ENCODE measurements at regions not wholly inside any gene's neighbourhood (a gene's known extent, or its start where the extent isn't known, plus 50 kb on each side); places are given as distances from the start of the nearest gene placed in this dataset.

DNA sequence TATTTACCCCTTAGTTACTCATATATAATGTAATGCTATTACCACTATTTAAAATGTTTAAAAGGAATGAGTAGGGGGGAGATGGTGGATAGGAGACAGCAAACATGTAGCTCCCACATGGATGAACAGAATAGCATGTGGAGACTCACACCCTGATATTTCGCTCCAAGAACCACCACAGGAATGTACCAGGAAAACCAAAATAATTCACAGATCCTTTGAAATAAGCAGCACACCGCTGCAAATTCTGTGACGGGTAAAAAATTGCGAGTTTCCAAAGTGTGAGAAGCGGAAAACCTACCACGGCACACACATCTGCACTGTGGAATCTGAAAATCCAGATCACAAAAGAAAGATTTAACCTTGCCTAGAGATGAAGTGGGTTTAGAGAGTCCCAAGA is 428.2 kb downstream of the TLL1 start:
- Histone ChIP-seq H3K4me3 (ENCODE audit: extremely low read depth, insufficient read depth, low read length, poor library complexity, severe bottlenecking) (no peak overlapping the region), H3K4me1 (ENCODE audit: control insufficient read depth, insufficient read depth, low read length, poor library complexity, severe bottlenecking) (no peaks in the 10 kb centered on the region), H3K36me3 (ENCODE audit: control insufficient read depth, insufficient read depth, low read length) (no peaks in the 10 kb centered on the region), H3K9me3 (ENCODE audit: control insufficient read depth, low read length) (no peaks in the 10 kb centered on the region), H3K27ac (ENCODE audit: low read depth, low read length, severe bottlenecking) (no peak overlapping the region)
- WGBS, 2 experiments (ENCODE audit: insufficient coverage in 2 of 2): 93 to 96% methylated on average over 4 to 6 of the region's 6 CpGs

DNA sequence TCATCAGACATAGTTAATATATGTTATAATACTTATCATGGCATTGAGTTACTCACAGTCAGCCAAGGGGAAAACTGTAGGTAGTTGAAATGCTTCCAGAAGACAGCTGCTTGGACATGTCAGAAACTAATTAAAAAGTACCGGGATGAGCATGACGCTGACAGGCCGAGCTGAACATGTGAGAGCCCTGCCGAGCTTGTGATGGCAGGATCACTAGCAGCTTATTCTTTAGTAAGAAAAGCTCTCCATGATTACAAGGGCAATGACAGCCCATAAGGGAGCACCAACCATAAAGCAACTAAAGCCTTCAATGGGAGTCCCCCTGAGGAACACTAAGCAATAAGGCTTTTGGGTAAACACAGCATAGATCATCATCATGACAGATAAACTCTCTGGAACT is 435.6 kb downstream of the TLL1 start:
- Histone ChIP-seq H3K4me3 (ENCODE audit: extremely low read depth, insufficient read depth, low read length, poor library complexity, severe bottlenecking) (no peak overlapping the region), H3K4me1 (ENCODE audit: control insufficient read depth, insufficient read depth, low read length, poor library complexity, severe bottlenecking) (peaks cover 11% of the 10 kb centered on the region), H3K27ac (ENCODE audit: low read depth, low read length, severe bottlenecking) (no peak overlapping the region), H3K36me3 (ENCODE audit: control insufficient read depth, insufficient read depth, low read length) (no peaks in the 10 kb centered on the region), H3K9me3 (ENCODE audit: control insufficient read depth, low read length) (no peaks in the 10 kb centered on the region)
- 93 to 100% methylated on average over 3 to 4 of the region's 4 CpGs for WGBS, 2 experiments (ENCODE audit: insufficient coverage in 2 of 2)

DNA sequence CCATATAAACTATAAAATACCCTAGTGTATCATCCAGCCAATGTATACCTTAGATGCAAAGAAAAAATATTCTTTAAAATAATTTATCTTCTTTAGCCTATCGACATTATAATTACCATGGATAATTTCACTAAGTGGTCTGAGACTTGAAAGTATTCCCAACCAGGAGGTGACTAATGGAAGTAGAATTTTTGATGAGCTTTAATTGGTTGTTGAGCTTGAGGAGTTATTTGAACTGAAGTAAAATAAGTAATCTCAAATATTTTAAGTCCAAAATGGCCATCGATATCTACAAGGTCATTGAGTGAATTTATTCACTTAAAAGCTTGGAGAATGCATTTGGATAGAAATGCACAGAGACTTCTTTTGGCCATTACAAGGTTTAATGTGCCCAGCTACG is 436.2 kb downstream of the TLL1 start:
- H3K36me3 ChIP-seq (ENCODE audit: control insufficient read depth, insufficient read depth, low read length): no peaks in the 10 kb centered on the region
- H3K4me1 ChIP-seq (ENCODE audit: control insufficient read depth, insufficient read depth, low read length, poor library complexity, severe bottlenecking): peaks cover 11% of the 10 kb centered on the region
- H3K4me3 ChIP-seq (ENCODE audit: extremely low read depth, insufficient read depth, low read length, poor library complexity, severe bottlenecking): no peak overlapping the region
- H3K9me3 ChIP-seq (ENCODE audit: control insufficient read depth, low read length): no peaks in the 10 kb centered on the region
- no peak overlapping the region for H3K27ac ChIP-seq (ENCODE audit: low read depth, low read length, severe bottlenecking)
- 93 to 100% methylated on average over 1 to 2 of the region's 3 CpGs for WGBS, 2 experiments (ENCODE audit: insufficient coverage in 2 of 2)

DNA sequence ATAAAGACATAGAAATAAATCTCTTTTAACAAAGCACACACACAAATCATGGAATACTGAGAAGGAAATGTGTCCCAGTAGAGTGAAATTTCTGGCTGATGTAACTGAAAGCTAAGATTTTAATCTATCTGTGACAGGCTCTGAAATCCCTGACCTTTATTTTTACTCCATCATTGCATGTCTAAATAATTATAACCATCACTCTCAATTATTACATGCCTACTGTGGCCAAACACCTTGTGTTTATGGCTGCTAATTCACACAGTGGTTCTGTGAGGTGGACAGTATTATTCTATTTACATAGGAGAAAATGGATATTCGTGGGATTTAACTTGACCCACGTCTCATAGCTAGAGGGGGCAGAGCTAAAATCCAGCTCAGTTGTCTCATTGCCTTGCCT is 438.1 kb downstream of the TLL1 start:
- H3K9me3 ChIP-seq (ENCODE audit: control insufficient read depth, low read length): no peaks in the 10 kb centered on the region
- 80 to 93% methylated on average over 1 to 2 of the region's 2 CpGs for WGBS, 2 experiments (ENCODE audit: insufficient coverage in 2 of 2)
- H3K4me3 ChIP-seq (ENCODE audit: extremely low read depth, insufficient read depth, low read length, poor library complexity, severe bottlenecking): no peak overlapping the region
- H3K4me1 ChIP-seq (ENCODE audit: control insufficient read depth, insufficient read depth, low read length, poor library complexity, severe bottlenecking): peaks cover 11% of the 10 kb centered on the region
- H3K27ac ChIP-seq (ENCODE audit: low read depth, low read length, severe bottlenecking): no peak overlapping the region
- H3K36me3 ChIP-seq (ENCODE audit: control insufficient read depth, insufficient read depth, low read length): no peaks in the 10 kb centered on the region

DNA sequence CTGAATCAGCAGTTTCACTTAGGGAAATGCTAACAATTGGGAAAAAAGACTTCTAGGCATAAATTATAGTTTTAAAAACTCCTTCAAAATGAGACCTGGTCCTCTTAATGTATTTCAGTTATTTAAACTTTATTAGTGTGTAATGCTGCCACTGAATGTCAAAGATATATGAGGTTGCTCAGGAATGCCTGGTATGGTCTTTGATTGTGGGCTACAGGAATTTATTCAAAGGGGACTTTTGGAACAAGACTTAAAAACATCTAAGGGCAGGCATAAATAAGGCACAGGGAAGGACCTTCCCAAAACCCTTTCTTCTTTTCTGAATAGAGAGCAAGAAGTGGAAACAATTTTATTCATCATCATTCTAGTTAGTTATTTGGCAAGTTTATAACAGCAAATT is 439.1 kb downstream of the TLL1 start:
- Histone ChIP-seq H3K9me3 (ENCODE audit: control insufficient read depth, low read length) (no peaks in the 10 kb centered on the region), H3K4me3 (ENCODE audit: extremely low read depth, insufficient read depth, low read length, poor library complexity, severe bottlenecking) (no peak overlapping the region), H3K36me3 (ENCODE audit: control insufficient read depth, insufficient read depth, low read length) (no peaks in the 10 kb centered on the region), H3K27ac (ENCODE audit: low read depth, low read length, severe bottlenecking) (no peak overlapping the region), H3K4me1 (ENCODE audit: control insufficient read depth, insufficient read depth, low read length, poor library complexity, severe bottlenecking) (peaks cover 11% of the 10 kb centered on the region)

DNA sequence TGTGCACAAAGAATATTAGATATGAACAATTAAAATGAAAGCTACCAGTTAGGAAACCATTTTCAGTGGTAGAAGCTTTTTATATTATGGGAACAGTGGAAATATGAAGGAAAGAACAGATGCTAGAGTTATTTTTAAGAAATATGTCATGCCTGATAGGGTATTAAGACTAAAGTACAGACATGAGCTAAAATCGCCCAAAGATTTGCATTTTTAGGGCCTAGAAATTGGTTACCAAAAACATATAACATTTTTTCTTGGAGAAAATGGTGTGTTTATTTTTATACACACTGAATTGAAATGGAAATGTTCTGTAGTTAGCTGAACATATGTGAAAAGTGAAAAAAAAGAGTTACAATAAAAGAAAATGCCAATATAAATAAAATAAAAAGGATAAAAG is 441.9 kb downstream of the TLL1 start:
- Histone ChIP-seq H3K4me1 (ENCODE audit: control insufficient read depth, insufficient read depth, low read length, poor library complexity, severe bottlenecking) (peaks cover 11% of the 10 kb centered on the region), H3K36me3 (ENCODE audit: control insufficient read depth, insufficient read depth, low read length) (no peaks in the 10 kb centered on the region), H3K4me3 (ENCODE audit: extremely low read depth, insufficient read depth, low read length, poor library complexity, severe bottlenecking) (no peak overlapping the region), H3K27ac (ENCODE audit: low read depth, low read length, severe bottlenecking) (no peak overlapping the region), H3K9me3 (ENCODE audit: control insufficient read depth, low read length) (no peaks in the 10 kb centered on the region)
- no CpG with 5 or more reads among the region's 1 CpG for WGBS, 2 experiments (ENCODE audit: insufficient coverage in 2 of 2)

DNA sequence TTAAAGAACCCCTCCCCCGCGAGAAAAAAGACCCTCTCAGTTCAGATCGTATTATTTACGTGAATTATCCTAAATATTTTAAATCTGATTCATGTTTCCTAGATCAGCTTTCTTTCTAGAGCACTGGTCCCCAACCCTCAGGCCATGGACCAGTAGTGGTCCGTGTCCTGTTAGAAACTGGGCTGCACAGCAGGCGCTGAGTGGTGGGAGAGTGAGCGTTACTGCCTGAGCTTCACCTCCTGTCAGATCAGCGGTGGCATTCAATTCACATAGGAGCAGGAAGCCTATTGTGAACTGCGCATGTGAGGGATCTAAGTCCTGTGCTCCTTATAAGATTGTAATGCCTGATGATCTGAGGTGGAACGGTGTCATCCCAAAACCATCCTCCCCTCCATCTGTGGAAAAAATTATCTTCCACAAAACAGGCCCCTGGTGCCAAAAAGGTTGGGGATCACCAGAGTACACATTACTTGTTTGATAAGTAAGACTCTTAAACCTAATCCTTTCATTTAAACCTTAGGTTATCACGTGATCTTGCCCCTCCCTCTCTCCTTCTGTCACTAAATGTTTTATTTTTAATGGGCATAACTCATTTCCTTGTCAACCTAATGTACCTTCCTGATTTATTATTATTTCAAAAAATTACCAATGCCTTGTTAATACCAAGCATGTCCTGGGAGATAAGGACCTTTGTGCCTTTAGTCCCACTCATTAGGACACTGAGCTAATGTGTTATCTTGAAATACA is 442.9 kb downstream of the TLL1 start:
- Histone ChIP-seq H3K27ac (ENCODE audit: low read depth, low read length, severe bottlenecking) (no peak overlapping the region), H3K9me3 (ENCODE audit: control insufficient read depth, low read length) (no peaks in the 10 kb centered on the region), H3K36me3 (ENCODE audit: control insufficient read depth, insufficient read depth, low read length) (no peaks in the 10 kb centered on the region), H3K4me1 (ENCODE audit: control insufficient read depth, insufficient read depth, low read length, poor library complexity, severe bottlenecking) (peaks cover 11% of the 10 kb centered on the region), H3K4me3 (ENCODE audit: extremely low read depth, insufficient read depth, low read length, poor library complexity, severe bottlenecking) (no peak overlapping the region)
- WGBS, 2 experiments (ENCODE audit: insufficient coverage in 2 of 2): 87 to 92% methylated on average over 6 to 8 of the region's 11 CpGs

DNA sequence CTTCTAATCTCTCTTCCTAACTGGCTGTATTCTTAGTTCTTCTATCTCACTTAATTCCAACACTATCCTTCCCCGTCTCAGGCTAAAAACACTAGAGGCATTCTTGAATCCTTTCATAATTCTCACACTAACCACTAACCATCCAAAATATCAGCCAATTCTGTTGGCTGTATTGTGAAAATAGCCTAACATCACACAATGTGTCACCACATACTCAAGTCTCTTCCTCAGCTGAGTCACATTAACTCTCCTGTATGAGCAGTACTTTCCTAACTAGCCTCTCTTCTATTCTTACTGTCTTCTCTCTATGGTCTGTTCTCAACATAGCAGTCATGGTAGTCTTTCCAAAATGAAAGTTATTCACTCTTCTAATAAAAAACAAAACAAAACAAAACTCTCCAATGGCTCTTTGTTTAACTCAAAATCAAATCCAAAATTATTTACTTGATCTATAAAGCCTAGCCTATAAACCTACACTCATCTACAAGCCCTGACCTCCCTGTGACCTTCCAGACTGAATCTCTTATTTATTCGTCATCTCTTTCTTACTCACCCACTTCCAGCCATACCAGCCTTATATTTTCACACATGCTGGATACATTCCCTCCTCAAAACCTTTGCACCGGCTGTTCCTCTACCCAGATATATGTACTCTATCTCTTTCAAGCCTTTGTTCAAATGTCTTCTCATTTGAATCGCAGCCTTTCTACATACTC is 445.9 kb downstream of the TLL1 start:
- no peak overlapping the region for H3K27ac ChIP-seq (ENCODE audit: low read depth, low read length, severe bottlenecking)
- no peak overlapping the region for H3K4me3 ChIP-seq (ENCODE audit: extremely low read depth, insufficient read depth, low read length, poor library complexity, severe bottlenecking)
- no peaks in the 10 kb centered on the region for H3K9me3 ChIP-seq (ENCODE audit: control insufficient read depth, low read length)
- 97 to 100% methylated on average over 3 of the region's 4 CpGs for WGBS, 2 experiments (ENCODE audit: insufficient coverage in 2 of 2)
- H3K4me1 ChIP-seq (ENCODE audit: control insufficient read depth, insufficient read depth, low read length, poor library complexity, severe bottlenecking): no peaks in the 10 kb centered on the region
- H3K36me3 ChIP-seq (ENCODE audit: control insufficient read depth, insufficient read depth, low read length): no peaks in the 10 kb centered on the region

DNA sequence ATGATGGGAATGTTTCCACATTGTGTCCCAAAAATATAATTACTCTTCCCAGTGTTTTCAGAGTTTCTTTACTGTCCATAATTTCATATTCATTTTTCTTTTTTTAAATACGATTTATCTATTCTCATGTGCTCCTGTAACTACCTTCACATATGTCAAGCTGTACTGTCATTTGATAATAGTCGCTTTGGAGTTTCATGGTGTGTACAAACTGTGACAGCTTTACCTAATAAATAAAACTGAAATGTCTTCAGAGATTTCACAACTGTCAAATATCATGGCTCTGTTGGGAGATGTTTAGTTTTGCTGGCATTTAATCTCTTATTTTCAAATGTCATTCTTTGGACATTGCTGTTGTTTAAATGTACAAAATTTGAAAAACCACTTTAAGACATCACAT is 450.2 kb downstream of the TLL1 start:
- Histone ChIP-seq H3K4me1 (ENCODE audit: control insufficient read depth, insufficient read depth, low read length, poor library complexity, severe bottlenecking) (no peaks in the 10 kb centered on the region), H3K27ac (ENCODE audit: low read depth, low read length, severe bottlenecking) (no peak overlapping the region), H3K9me3 (ENCODE audit: control insufficient read depth, low read length) (no peaks in the 10 kb centered on the region), H3K4me3 (ENCODE audit: extremely low read depth, insufficient read depth, low read length, poor library complexity, severe bottlenecking) (no peak overlapping the region), H3K36me3 (ENCODE audit: control insufficient read depth, insufficient read depth, low read length) (no peaks in the 10 kb centered on the region)
- no CpG with 5 or more reads among the region's 2 CpGs for WGBS, 2 experiments (ENCODE audit: insufficient coverage in 2 of 2)

DNA sequence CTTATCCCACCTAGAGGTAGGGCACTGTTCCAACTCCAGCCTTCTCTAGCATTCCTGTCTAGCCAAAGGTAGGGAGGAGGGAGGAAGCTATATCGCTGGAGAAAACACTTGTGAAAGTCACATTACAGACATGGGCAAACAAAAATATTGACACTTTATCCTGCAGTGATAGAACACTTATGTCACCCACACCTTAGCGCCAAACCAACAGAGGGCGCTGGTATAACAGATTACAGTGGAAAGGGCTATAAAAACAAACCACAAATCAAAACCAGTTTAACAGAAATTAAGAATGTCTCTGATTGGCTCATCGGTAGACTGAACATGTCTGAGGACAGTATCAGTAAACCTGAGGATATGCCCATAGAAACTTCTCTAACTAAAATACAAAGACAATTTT is 451.3 kb downstream of the TLL1 start:
- Histone ChIP-seq H3K27ac (ENCODE audit: low read depth, low read length, severe bottlenecking) (no peak overlapping the region), H3K9me3 (ENCODE audit: control insufficient read depth, low read length) (no peaks in the 10 kb centered on the region), H3K4me3 (ENCODE audit: extremely low read depth, insufficient read depth, low read length, poor library complexity, severe bottlenecking) (no peak overlapping the region), H3K36me3 (ENCODE audit: control insufficient read depth, insufficient read depth, low read length) (no peaks in the 10 kb centered on the region), H3K4me1 (ENCODE audit: control insufficient read depth, insufficient read depth, low read length, poor library complexity, severe bottlenecking) (no peaks in the 10 kb centered on the region)
- WGBS, 2 experiments (ENCODE audit: insufficient coverage in 2 of 2): 36 to 43% methylated on average over 2 of the region's 4 CpGs

DNA sequence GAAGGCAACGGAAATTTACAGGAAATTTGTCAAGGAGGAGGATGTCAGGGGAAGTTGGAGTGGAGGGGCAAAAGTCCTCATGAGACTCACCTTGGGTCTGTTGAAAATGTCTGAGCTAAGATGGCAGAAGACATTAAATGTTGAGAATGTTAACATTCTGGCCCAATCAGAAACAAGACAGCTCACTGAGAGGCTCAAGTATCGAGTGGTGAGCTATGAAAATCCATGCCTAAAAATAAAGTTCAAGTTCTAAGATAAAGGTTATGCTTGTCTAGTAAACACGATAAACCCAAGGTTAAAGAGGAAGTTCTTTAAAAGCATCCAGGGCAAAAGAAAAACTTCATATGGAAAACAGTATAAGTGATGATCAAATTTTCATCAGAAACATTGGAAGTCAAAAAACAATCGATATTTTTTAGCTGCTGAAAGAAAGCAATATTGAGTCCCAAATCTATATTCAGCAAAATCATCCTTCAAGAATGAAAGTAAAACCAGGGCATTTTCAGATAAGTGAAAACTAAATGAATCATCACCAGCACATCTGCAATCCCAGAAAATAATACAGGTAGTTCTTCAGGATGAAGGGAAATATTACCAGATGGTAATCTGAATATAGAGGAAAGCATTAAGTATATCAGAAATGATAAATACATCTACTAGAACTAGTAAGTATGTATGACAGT is 462.4 kb downstream of the TLL1 start:
- no peaks in the 10 kb centered on the region for H3K9me3 ChIP-seq (ENCODE audit: control insufficient read depth, low read length)
- no peak overlapping the region for H3K4me3 ChIP-seq (ENCODE audit: extremely low read depth, insufficient read depth, low read length, poor library complexity, severe bottlenecking)
- H3K36me3 ChIP-seq (ENCODE audit: control insufficient read depth, insufficient read depth, low read length): no peaks in the 10 kb centered on the region
- WGBS, 2 experiments (ENCODE audit: insufficient coverage in 2 of 2): 74 to 100% methylated on average over 1 to 3 of the region's 4 CpGs
- no peaks in the 10 kb centered on the region for H3K4me1 ChIP-seq (ENCODE audit: control insufficient read depth, insufficient read depth, low read length, poor library complexity, severe bottlenecking)
- no peak overlapping the region for H3K27ac ChIP-seq (ENCODE audit: low read depth, low read length, severe bottlenecking)

Data from mesodermal cell (in vitro differentiated cells).